NCI-H2029 (cell line): ENCODE measurements at regions not wholly inside any gene's neighbourhood (a gene's known extent, or its start where the extent isn't known, plus 50 kb on each side); places are given as distances from the start of the nearest gene placed in this dataset.
"Not testable (repeated sequence)": the region's sequence is repeated elsewhere in the genome, so short reads cannot be mapped to it uniquely, and the experiment has no call there.

Experiments used
- DNase-seq: peaks from one replicate; lab custom pipeline; 2025; lab: John Stamatoyannopoulos, UW

DNA sequence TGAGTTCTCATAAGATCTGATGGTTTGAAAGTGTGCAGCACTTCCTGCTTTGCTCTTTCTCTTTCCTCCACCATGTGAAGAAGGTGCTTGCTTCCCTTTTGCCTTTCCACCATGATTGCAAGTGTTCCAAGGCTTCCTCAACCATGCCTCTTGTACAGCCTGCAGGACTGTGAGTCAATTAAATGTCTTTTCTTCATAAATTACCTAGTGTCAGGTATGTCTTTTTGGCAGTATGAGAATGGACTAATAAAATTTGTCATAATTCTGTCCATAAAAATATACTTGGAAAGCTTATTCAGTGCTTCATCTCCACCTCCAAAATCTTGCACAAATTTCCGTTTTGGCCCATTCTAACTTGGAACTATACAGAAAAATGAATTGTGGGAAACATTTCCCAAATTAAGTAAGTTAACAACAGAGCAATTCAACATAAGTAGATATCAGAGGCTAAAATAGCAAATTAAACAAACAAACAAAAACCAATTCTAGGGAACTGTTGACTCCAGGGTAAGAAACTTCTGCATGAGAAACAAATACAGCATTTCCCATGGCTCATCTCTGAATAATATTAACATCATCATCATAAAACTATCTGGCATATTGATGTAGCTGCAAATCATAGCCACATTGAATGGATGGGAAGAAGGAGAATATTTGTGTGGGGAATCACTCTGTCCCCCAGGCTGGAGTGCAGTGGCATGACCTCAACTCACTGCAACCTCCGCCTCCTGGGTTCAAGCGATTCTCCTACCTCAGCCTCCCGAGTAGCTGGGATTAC is 459.5 kb upstream of the FAR2 start:
- no peak for DNase-seq

DNA sequence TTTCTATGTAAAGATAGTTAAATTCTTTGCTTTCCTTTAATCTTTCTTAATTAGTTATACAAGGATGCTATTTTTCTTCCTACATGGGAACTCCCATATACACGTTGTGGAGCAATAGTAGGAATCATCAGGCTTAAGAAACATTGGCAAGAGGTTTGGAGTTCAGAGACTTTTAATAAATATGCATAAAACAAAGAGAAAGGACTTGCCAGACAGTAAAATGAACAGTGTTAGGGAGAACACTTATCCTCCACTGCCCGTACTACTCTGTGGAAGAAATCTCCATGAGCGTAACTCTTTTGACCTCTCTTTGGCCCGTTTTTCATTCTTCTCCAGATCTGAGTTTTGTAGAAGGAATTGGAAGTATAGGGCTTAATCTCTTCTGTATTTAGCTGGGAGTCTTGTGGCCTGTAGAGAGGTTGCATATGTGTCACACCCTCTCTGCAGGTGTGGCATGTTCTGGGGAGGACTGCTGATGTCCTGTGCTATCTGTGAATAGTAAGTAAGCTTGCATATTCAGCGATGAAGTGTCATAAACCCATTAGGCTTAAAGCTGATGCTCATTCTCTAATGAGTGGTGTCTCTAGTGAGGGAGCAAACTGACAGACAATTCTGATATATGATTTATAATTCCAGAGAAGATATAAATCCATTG is 455.4 kb upstream of the FAR2 start:
- DNase-seq: no peak

DNA sequence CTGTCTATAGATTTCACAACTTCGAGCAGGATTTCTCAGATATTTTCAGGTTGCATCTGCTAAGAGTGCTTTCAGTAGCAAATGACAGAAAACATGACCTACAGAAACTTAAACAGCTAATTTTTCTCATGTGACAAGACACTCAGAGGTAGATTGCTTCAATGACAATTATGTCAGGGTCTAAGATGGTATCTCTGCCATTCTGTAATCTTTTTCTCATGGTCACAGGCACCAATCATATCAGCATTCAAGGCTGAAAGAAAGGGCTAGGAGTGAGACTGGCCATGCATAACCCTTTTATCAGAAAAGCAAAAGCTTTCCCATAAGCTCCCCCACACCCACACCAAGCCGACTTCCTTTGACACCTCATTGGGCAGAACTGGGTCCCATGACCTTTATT is 450.5 kb upstream of the FAR2 start:
- no peak for DNase-seq

DNA sequence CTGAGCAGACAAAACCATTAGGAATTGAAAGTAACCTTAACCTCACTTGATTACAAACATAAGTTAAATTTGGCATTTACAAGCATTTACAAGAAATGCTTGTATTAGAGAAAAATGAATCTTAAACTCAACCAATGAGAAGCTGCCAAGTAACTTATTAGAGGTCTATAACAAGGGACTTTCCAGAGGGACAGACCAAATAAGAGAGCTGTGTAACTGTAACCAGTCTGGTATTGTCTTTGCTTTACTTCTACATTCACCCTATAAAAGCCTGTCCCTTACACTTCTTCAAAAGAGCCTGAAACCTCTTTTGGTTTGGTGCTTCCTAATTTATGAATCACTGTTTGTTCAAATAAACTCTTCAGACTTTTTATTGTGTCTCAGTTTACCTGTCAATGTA is 450.0 kb upstream of the FAR2 start:
- no peak for DNase-seq

DNA sequence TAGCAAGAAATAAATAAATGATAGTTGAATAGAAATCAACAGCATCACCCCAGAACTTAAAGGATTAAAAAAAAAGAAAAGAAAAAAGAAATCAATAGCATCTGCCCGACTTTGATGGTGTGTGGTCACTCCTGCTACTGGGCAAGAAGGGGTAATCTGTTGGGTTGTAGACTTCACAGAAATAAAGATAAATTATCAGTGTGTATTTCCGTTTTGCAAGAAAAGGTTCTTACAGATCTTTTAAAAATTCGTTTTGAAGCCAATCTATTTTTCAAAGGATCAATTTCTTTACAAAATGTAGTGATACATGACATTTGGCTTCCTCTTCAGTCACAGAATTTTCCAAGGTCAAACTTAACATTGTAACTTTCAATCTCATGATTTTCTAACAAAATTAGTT is 448.9 kb upstream of the FAR2 start:
- no peak for DNase-seq

DNA sequence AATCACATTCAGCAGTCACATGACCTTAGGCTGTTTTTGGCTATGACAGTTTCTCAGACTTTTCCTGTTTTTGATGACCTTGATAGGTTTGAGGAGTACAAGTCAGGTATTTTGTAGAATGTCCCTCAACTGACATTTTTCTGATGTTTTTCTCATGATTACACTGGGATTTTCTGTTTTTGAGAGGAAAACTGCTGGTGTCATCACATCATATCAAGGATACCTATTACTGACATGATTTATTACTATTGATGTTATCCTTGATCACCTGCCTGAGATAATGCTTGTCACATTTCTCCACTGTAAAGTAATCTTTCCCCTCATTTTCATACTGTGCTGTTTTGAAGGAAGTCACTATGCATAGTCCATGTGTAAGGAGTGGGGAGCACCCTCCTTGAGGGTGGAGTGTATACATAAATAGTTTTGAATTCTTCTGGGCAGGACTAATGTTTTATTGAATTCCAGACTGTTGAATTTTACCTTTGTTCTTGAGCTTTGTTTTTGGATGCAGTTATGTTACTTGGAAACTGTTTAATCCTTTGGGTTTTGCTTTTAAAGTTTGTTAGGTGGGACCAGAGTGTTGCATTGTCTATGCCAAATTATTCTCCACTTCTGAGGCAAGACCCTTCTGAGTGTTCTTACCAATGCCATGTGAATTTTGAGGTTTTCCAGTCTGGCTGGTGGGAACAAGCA is 444.5 kb upstream of the FAR2 start:
- no peak for DNase-seq

DNA sequence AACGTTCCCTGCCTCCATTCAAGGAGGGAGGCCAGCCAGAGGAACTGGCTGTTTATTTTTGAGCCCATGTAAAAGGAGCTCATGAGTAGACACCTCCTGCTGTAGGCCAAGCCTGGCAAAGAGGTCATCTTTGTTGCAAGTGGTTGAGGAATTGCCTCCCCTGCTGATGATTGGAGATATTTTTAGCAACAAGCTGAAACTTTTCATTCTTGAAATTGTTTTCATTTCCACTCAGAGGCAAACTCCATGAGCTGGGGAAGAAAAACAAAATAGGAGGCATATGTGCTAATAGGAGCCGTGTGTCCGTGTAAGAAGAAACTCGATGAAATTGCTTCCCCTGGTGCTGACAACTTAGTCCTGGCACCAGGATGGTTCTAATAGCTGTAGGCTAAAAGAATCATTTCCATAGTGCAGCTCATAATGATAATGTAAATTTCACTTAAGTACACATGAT is 440.1 kb upstream of the FAR2 start:
- no peak for DNase-seq

DNA sequence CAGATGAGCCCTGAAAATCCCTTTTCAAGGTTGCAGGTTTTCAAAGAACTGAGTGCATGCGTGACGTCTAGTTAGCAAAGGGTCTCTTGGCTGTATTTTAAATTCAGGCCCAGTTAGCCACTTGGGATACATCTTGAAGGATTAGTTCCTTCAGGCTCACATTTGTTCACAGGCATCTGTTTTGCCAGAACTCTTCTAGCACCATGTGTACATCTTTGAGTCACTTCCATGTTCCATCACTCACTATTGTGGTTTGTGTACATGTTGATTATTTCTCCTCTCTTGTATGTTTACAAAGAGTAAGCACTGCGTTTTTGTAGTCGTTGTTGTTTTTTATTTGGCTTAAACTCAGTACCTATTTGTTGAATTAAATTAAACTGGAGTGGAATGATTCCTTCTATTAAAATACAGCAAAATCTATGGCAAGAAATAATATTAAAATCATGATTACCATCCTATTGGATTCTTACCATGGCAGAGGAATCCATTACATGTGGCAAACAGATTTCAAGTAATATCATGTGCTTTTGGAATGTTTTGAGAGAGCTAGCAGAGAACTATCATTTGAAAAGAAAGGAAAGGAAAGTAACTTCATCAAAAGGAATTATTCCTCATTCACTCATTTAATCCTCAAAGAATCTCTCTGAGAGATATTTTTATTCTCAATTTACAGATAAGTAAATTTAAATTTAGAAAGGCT is 438.9 kb upstream of the FAR2 start:
- DNase-seq: no peak

DNA sequence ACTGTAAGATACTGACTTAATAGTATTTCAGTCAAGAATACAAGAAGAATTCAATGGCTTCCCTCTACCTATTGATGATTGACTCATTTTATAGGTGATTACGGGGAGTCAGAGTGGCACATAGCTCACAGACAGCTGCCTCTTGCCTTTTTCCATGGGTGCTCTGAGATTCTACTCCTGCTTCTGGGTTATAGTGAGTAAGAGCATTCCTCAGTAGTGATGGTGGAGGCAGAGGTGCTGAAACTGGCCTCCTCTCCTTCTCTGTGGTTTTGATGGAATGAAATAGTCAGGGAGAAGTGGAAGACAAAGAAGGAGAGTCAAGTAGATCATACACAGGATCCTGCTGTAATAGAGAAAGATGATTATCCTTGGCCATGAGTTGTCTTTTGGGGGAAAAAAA is 438.2 kb upstream of the FAR2 start:
- no peak for DNase-seq

DNA sequence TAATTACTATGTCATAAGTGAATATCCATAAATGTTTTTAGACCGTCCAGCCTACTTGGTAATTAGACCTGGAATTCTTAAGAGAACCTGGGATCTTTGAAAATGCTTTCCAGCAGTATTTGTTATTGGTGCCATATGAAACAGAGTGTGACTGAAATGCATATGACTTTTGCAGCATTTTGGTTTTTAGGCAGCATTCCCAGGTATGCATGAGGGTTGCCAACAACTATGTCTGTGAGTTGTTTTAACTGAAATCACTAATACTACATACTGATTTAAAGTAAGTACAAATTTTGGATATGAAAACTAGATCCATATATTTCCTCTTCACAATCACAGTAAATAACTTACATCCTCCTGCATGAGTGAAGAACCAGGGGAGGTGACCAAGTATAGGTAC is 437.7 kb upstream of the FAR2 start:
- DNase-seq: no peak

DNA sequence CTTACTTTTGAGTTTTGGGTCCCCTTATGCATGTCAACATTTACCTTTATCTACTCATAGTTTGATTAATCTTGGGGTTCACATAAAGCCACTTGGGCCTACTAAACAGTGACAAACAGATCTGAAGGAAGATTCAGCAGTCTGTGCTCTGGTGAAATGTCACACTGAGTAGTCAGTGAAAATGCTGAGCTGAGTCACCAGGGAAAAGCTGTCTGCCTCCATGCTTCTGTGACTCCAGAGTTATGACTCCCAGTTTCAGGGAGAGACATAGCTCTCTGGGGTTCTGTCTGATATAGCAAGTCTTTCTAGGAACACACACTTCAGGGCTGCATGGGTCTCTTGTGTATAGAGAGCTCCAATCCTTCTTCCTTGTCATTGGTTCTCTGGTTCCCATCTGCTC is 406.3 kb upstream of the FAR2 start:
- no peak for DNase-seq

DNA sequence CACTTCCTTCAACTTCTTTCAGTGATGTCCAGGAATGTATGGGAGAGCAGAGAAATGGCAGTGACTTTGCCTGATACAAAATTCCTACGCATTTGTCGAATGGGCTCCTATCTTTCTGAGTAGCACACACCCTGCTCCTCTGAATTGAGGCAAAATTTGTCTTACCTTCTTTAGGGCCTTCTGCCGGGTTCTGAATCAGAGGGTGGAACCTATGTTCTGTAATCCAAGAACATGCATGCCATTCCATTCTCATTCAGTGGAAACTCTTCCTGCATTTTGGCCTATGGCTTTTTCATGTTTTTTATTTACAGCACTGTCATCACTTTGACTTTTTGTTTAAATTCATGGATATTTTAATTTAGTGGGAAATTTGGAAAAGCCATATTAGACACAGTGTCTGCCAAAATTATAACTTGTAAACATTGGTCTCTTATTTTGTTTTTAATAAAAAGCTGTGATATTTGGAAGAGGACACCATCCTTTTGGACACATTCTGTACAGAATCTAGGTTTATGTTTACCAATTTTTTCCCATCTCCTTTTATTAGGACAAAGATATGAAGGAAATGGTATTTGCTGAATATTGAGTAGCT is 402.2 kb upstream of the FAR2 start:
- no peak for DNase-seq

DNA sequence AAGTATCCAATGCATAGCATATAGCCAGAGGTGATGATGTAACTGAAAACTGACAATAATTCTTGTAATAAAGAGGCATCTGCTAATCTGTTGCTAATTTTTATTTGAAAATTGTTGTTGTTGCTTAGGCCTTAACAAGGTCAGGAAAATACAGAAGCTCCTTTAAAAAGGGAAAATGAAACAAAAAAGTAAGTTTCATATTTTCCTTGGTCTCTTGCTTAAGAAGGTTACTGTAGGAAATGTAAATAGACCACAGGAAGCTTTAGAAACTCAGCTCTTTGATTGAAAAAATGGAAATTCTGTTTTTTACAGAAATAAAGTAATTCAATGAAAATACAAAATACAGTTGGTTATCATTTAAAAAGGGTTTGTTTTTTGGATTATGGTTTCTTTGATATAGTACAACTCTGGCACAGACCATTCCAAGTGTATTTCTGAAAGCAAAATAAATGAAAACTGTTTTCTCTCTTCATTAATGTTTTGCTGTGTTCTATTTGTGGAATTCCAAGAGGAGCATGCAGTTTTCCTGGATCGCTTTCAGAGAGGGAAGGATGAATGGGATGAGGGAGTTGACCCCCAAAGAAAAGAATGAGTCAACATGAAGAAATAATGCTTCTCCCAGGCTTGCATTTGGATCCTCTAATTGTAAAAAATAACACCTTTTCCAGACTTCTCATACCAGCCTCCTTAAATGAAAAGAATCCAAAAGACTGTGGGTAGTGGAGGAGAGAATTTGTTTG is 398.0 kb upstream of the FAR2 start:
- no peak for DNase-seq

DNA sequence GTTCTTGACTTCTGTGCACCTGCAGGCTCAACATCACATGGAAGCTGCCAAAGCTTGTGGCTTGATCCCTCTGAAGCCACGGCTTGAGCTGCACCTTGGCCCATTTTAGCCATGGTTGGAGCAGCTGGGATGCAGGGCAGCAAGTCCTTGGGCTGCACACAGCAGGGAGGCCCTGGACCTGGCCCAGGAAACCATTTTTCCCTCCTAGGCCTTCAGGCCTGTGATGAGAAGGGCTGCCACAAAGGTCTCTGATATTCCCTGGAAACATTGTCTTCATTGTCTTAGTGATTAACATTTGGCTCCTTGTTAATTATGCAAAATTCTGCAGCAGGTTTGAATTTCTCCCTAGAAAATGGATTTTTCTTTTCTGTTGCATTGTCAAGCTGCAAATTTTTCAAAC is 394.1 kb upstream of the FAR2 start:
- DNase-seq: no peak

DNA sequence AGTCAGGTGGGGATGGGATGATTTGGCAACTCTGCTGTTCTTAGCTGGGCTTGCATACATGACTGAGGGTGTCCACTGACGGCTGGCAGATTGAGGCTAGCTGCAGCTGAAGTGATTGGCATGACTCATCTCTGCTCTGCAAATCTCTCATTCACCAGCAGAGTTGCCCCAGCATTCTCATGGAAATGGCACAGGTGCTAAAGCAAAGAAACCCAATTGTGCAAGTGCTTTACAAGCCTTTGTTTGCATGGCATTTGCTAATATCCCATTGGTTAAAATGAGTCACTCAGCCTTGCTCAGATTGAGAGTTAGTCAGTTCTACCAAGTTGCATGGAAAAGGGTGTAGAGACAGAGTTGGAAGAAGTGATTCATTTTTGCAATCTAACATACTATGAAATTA is 389.7 kb upstream of the FAR2 start:
- DNase-seq: no peak

DNA sequence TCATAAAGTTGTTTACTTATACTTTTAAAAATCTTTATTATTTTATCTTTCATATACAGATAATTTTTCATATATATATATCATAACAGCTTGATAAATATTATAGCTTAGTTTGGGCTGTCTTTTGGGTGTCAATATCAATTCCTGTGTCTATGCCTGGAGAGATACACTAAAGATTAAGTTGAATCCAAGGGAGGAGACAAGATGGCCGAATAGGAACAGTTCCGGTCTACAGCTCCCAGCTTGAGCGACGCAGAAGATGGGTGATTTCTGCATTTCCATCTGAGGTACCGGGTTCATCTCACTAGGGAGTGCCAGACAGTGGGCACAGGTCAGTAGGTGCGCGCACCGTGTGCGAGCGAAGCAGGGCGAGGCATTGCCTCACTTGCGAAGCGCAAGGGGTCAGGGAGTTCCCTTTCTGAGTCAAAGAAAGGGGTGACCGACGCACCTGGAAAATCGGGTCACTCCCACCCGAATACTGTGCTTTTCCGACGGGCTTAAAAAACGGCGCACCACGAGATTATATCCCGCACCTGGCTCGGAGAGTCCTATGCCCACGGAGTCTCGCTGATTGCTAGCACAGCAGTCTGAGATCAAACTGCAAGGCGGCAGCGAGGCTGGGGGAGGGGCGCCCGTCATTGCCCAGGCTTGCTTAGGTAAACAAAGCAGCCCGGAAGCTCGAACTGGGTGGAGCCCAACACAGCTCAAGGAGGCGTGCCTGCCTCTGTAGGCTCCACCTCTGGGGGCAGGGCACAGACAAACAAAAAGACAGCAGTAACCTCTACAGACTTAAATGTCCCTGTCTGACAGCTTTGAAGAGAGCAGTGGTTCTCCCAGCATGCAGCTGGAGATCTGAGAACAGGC is 388.8 kb upstream of the FAR2 start:
- DNase-seq: not testable (repeated sequence)

DNA sequence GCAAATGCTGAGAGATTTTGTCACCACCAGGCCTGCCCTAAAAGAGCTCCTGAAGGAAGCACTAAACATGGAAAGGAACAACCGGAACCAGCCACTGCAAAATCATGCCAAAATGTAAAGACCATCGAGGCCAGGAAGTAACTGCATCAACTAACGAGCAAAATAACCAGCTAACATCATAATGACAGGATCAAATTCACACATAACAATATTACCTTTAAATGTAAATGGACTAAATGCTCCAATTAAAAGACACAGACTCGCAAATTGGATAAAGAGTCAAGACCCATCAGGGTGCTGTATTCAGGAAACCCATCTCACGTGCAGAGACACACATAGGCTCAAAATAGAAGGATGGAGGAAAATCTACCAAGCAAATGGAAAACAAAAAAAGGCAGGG is 387.2 kb upstream of the FAR2 start:
- not testable (repeated sequence) for DNase-seq

DNA sequence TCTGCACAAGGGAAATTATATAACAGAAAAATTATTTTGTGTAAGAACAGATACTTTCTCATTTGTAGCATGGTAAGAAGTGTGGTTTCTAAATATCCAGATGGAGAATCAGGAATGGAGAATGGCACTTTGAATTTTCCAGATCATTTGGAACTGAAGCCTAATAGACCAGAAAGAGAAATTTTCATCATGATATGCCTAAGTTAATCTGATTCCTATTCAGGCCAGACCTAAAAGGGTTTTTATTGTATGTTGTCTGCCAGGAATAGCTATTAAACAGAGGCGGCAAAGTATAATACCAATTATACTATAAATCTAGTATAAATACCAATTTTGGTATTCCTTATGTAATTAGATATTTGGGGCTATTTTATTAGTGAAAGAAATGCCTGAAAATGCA is 382.7 kb upstream of the FAR2 start:
- DNase-seq: no peak

DNA sequence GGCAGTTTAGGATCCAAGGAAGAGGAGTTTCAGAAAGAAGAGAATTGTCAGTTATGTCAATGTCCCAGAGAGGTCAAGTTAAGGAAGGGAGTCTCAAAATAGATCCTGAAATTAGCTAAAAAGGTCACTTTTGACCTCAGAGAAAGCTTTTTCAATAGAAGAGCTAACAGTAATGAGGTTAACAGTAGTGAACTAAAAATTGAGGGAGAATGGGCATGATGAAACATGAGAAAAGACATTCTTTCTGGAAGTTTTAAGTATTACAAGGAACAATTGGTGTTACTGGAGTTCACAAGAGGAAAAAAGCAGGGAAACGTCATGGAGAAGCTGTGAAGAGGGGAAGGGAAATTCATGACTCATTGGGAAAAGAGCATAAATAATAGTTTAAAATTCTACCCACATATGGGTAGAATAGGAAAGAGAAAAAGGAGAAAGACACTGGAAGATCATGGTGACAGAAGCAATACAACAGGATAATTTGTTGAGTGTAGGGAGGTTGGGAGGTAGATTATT is 381.2 kb upstream of the FAR2 start:
- no peak for DNase-seq

DNA sequence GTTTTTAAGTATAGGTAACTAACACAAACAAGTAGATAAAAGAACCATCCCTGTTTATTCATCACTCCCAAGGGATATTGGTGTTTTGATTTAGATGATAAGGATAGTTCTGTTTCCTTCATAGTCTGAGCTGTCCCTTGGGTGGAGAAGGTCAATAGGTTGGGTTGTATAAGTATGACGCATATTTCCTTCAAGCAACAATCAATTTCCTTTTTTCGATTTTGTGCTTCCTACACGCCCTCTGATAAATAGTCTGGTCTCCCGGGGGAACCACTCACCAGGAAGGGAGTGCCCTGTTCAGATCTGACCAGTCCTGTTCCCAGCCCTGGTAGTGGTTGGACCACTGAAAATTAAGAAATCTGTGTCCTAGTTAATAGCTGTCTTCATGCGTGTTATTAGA is 378.8 kb upstream of the FAR2 start:
- no peak for DNase-seq
